ENCODE measurements at regions not wholly inside any gene's neighbourhood (a gene's known extent, or its start where the extent isn't known, plus 50 kb on each side); places are given as distances from the start of the nearest gene placed in this dataset.
A peak's percentile ranks its signal among the peaks of the same experiment; 100 is the strongest.

DNA sequence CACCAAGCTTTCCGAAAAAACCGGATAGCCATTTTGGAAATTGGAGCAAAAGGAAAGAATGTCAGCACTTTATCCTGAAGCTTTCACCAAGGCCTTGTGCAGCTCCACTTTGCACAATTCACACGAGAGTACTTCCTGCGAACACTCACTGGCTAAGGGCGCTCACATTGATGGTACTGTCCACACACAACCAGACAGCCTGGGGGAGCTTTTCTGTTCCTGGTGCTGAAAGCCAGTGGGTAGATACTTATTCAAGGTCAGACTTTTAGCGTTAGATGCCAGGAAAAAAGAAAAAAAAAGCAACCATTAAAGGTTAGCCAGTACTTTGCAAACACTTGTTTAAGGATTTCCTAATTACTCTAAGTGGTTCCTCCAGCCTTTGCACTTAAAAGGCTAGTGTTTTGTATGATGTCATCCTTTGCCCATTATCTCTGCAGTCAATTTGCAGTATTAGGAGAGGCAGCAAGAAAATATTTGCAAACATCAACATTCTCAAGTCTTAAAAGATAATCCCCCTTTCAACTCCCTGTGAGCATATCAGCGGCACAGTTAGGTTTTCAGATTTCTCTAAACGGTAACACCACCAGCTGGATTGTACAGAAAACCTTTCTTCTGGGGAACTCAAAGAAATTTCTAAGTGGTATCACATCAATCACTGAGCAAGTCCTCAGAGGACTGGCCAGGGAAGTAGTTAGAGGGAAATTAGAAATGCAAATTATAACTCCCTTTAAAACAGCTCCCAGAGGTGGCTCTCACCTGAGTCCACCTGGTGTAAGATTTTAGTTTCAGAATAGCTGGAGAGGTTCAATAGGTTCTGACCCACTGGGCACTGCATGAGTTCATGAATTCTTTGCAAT is 243.4 kb upstream of the IRX5 start:
- DNase-seq (ENCODE audit: low spot score) = no peak

GRCh38 chr16:54685682-54686081 is 245.0 kb upstream of the IRX5 start:
- DNase-seq (ENCODE audit: low spot score) = no peak

GRCh38 chr16:54679531-54679930 is 251.1 kb upstream of the IRX5 start:
- DNase-seq (ENCODE audit: low spot score) = no peak

GRCh38 chr16:54677308-54677950 is 253.2 kb upstream of the IRX5 start:
- no peak for DNase-seq (ENCODE audit: low spot score)

- peak; percentile 8 for DNase-seq (ENCODE audit: low spot score)
These were observed 257.4 kb upstream of the IRX5 start for GRCh38 chr16:54673313-54673712.

GRCh38 chr16:54672500-54672899 is 258.2 kb upstream of the IRX5 start:
- no peak for DNase-seq (ENCODE audit: low spot score)

DNA sequence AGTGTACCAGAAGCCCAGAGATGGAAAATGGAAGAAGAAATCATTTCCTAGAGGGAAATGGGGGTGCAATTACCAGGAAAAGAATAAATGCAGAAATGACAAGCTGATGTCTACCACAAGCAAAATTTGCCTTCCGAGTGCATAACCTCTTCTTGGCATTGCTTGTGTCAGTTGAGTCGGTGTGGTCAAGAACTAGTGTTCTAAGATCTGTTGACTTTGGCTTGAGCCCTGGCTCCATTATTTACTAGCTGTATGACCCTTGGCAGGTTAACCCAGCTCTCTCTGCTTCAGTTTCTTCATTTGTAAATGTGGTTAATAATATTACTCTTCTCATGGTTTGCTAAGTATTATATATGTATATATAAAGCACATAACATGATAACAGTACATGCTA is 273.0 kb upstream of the IRX5 start:
- no peak for DNase-seq (ENCODE audit: low spot score)

GRCh38 chr16:54657058-54657708 is 273.5 kb upstream of the IRX5 start:
- peak; percentile 59 for DNase-seq (ENCODE audit: low spot score)

GRCh38 chr16:54655121-54655590 is 275.5 kb upstream of the IRX5 start:
- no peak for DNase-seq (ENCODE audit: low spot score)

DNA sequence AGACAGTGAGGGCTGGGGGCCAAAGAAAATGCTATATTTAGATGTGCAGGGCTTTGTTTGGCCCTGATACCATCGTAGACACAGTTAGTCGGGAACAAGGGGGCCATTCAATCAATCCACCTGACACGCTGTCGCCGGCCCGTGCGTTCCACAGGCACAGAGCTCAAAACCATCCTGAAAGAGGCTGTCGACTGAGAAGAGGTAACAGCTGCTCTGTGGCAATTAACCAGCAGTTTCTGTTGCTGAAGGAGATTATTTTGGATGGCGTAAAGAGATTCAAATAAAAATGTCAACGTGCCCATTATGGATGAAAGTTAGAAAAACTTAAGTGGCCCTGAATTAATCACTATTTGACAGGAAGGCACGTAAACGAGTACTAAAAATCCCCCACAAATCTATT is 276.2 kb upstream of the IRX5 start:
- no peak for DNase-seq (ENCODE audit: low spot score)

DNA sequence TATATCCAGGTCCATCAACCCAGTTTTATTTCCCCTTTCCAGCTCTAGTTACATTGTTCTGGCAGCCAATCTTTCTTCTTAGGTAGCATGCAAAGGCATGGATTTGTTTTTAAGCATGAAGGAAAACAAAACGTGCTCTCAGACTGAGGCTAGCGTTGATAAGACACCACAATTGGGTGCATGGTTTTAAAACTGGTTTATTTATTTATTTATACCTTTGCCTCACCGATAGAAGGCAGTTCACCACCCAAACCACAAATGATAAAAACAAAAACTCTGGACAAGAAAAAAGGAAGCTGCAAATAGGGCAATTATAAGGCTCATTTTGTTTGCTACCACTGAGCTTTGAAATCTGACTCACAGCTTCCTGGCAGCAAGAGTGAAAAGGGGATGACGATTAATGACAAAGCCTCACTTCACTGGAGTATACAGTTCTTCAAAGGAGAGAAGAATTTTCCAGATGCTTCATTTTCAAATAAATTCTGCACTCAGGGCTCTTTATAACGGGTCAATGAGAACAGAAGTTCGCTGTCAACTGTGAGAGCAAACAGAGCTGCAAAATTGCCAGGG is 278.4 kb upstream of the IRX5 start:
- no peak for DNase-seq (ENCODE audit: low spot score)

DNA sequence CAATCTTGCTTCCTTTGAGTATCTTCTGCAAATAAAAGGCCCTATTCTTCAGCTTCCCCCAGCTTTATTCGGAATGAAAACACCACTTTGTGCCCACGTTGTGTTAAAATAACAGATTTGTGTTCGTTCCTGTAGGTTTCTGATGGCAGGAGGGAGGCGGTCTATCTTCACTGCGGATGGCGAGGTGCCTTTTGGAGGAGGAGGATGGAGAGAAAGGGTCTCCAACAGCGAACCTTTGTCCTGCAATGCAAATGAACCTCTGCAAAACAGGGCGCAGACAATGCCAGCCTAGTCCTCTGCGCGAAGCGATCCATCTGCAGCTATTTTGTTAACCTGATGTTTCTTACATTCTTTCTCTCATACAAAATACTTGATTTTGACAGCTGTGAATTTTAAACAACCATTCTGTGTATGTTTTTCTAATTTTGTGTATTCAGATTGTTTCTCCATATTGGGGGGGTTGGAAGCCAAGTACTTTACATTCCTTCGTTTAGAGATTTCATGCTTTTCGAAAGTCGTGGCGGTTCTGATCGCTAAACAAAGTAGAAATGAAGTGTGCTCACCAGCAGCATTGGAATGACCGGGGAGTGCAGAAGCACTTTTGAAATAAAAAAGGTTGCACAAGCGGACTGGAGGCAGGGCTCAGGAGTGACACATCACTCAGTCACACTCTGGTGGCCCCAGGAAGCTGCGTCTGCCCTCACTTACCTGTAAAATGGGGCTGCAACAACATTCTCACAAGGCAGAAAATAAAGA is 279.0 kb upstream of the IRX5 start:
- no peak for DNase-seq (ENCODE audit: low spot score)

GRCh38 chr16:54649876-54650275 is 280.8 kb upstream of the IRX5 start:
- no peak for DNase-seq (ENCODE audit: low spot score)

DNA sequence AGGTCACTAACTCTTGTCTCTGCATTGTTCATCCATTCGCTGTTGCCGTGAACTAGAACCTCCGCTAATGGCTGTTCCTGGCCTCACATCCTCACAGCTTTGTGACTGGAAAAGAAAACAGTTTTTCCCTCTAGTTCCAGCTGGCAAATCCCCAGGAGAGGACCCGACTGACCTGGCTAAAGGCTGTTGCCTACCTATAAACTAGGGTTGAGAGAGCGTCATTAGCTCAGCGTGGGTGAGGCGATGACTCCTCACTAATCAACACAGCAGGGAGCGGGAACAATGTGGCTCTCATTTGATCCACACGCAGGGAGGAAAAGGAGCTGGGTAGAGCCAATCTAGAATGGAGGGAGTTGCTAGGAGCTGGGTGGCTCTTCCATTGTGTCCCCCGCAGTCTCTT is 282.1 kb upstream of the IRX5 start:
- DNase-seq (ENCODE audit: low spot score) = no peak

- no peak for DNase-seq (ENCODE audit: low spot score)
These were observed 282.9 kb upstream of the IRX5 start for GRCh38 chr16:54647725-54648221.

DNA sequence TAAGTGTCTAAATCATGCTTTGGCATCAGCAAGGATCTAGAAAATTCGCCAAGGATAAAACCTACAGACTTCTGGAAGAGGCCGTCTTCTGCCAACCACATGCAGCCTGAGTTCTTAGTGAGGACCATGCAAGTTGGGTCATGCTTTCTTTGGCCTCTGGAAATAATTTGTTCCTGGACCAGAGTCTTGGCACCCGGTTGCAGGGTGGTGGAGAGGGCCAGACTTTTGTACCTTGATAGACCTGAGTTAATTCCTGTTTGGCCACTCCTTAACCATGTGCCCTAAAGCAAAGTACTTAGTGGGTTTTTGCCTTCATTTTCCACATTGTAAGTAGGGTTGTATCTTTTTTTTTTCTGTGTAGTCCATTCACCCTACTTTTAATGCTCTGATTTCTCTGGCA is 283.4 kb upstream of the IRX5 start:
- no peak for DNase-seq (ENCODE audit: low spot score)

DNA sequence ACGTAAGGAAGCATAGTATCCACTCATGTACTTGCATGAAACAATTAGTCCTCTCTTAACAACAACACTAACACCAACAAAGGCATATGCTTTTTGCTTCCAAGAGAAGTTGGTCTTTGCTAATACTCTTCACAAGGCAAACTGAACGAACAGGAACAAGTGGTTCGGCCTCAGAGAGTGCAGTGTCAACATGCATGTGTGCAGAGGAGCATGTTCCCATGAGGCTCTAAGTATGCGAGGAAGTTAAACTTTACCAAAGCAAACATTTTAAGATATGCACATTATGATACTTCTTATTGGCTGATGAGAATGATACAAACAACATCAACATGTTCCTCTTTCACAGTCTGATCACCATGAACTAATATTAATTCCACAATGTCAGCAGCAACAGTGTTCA is 285.3 kb upstream of the IRX5 start:
- DNase-seq (ENCODE audit: low spot score) = no peak

GRCh38 chr16:54636221-54636793 is 294.4 kb upstream of the IRX5 start:
- DNase-seq (ENCODE audit: low spot score) = no peak

- peak; percentile 15 for DNase-seq (ENCODE audit: low spot score)
These were observed 296.7 kb upstream of the IRX5 start for GRCh38 chr16:54633943-54634362.

GRCh38 chr16:54632322-54633220 is 298.1 kb upstream of the IRX5 start:
- DNase-seq (ENCODE audit: low spot score) = no peak
